ENCODE measurements at regions not wholly inside any gene's neighbourhood (a gene's known extent, or its start where the extent isn't known, plus 50 kb on each side); places are given as distances from the start of the nearest gene placed in this dataset.

DNA sequence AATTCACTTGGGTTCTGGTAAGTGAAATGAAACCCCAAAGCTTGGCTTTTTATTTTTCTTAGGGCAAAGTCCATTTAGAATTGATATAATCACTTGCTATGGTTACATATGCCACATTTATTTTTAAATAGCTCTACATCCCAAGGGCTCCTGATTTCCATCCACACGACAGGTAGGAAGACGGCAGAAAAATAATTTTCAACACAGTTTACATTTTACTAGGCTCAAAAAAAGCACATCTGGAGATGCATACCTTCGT is 95.0 kb upstream of the EFNA5 start:
- no peaks in the 10 kb centered on the region for H3K36me3 ChIP-seq
- H3K27me3 ChIP-seq, result no peaks in the 10 kb centered on the region
- H3K9me3 ChIP-seq, result no peaks in the 10 kb centered on the region
- TF ChIP-seq, protein P1, sequence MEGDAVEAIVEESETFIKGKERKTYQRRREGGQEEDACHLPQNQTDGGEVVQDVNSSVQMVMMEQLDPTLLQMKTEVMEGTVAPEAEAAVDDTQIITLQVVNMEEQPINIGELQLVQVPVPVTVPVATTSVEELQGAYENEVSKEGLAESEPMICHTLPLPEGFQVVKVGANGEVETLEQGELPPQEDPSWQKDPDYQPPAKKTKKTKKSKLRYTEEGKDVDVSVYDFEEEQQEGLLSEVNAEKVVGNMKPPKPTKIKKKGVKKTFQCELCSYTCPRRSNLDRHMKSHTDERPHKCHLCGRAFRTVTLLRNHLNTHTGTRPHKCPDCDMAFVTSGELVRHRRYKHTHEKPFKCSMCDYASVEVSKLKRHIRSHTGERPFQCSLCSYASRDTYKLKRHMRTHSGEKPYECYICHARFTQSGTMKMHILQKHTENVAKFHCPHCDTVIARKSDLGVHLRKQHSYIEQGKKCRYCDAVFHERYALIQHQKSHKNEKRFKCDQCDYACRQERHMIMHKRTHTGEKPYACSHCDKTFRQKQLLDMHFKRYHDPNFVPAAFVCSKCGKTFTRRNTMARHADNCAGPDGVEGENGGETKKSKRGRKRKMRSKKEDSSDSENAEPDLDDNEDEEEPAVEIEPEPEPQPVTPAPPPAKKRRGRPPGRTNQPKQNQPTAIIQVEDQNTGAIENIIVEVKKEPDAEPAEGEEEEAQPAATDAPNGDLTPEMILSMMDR (IDR thresholded peaks at IDR 0.05; ENCODE audit: low read depth, low read length), result no peak
- DNase-seq, result no peak
- no peaks in the 10 kb centered on the region for H3K4me1 ChIP-seq
- H3K4me3 ChIP-seq (ENCODE audit: low read depth, low read length), result no peak overlapping the region

DNA sequence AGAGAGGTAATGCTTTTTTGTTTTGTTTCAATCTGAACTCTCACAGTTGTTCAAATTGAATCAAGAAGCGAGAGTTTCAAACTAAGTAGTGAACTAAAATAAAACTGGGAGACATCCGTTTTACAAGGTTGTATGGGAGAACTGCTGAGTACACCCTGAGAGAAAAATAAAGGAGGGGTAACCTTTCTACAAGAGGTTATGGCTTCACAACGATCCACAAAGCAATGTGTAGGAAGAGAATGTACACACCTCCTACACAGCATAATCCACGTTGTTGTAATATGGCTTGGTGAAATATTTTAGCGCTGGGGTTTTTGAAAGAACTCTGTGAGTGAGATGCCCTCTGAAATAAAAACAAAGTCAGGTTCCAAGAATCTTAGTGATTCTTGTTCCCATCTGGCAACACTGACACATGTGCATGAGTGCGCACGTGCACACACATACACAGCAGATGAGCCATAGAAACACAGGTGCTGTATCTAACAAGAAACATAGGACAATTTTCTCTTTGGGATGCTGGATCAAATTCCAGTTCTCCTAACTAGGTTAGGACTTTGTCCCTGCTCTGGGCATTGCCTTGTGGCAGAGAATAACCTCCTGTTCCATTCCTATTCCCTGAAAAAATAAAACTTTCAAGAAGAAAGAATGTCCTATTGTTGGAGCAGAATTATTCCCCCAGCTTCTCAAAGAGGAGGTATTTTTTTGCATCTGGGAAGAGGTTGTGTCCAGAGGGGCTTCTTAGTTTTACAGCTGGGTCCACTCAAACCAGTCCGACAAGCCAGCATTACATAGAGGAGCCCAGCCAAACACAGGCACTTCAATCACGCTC is 94.5 kb upstream of the EFNA5 start:
- H3K27me3 ChIP-seq, result no peaks in the 10 kb centered on the region
- TF ChIP-seq, protein P1 (IDR thresholded peaks at IDR 0.05; ENCODE audit: low read depth, low read length), result no peak
- no peaks in the 10 kb centered on the region for H3K4me1 ChIP-seq

DNA sequence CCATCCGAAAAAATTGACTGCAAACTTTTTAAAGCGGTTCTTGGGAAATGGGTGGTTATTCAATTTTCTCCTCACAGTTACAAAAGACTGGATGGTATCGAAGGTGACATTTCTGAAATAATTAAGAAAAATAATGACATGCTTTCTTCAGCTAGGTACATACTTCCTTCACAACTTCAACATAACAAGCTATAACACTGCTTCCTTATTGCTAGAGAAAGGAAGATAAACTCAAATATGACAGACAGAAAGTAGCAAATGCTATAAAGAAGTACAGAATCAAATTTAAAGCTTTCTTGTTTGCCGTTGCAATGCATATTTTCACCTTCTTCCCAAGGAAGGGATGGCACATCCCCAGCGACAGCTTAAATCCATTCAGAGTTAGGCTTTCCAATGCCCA is 93.5 kb upstream of the EFNA5 start:
- Histone ChIP-seq H3K4me3 (ENCODE audit: low read depth, low read length) (no peak overlapping the region), H3K36me3 (no peaks in the 10 kb centered on the region), H3K27me3 (no peaks in the 10 kb centered on the region), H3K4me1 (no peaks in the 10 kb centered on the region), H3K9me3 (no peaks in the 10 kb centered on the region)
- DNase-seq, result no peak
- TF ChIP-seq, protein P1 (IDR thresholded peaks at IDR 0.05; ENCODE audit: low read depth, low read length), result no peak

More for the DNA sequence above, 94.5 kb upstream of the EFNA5 start:
- no peak for DNase-seq
- H3K9me3 ChIP-seq, result no peaks in the 10 kb centered on the region
- H3K4me3 ChIP-seq (ENCODE audit: low read depth, low read length), result no peak overlapping the region
- H3K36me3 ChIP-seq, result no peaks in the 10 kb centered on the region

DNA sequence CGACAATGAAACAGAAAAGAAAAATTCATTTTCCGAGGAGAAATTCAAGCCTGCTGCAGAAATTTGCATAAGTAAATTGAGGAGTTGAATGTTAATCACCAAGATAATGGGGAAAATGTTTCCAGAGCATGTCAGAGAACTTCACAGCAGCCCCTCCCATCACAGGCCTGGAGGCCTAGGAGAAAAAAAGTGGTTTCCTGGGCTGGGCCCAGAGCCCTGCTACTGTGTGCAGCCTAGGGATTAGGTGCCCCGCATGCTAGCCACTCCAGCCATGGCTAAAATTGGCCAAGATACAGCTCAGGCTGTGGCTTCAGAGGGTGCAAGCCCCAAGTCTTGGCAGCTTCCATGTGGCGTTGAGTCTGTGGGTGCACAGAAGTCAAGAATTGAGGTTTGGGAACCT is 82.7 kb upstream of the EFNA5 start:
- Histone ChIP-seq H3K4me1 (0 out of 2 replicates have a peak, but pooled peaks cover 2% of the 10 kb centered on the region), H3K36me3 (no peaks in the 10 kb centered on the region), H3K9me3 (no peaks in the 10 kb centered on the region), H3K27me3 (no peaks in the 10 kb centered on the region), H3K4me3 (ENCODE audit: low read depth, low read length) (no peak overlapping the region)
- TF ChIP-seq, protein P1 (IDR thresholded peaks at IDR 0.05; ENCODE audit: low read depth, low read length), result no peak
- DNase-seq, result no peak

DNA sequence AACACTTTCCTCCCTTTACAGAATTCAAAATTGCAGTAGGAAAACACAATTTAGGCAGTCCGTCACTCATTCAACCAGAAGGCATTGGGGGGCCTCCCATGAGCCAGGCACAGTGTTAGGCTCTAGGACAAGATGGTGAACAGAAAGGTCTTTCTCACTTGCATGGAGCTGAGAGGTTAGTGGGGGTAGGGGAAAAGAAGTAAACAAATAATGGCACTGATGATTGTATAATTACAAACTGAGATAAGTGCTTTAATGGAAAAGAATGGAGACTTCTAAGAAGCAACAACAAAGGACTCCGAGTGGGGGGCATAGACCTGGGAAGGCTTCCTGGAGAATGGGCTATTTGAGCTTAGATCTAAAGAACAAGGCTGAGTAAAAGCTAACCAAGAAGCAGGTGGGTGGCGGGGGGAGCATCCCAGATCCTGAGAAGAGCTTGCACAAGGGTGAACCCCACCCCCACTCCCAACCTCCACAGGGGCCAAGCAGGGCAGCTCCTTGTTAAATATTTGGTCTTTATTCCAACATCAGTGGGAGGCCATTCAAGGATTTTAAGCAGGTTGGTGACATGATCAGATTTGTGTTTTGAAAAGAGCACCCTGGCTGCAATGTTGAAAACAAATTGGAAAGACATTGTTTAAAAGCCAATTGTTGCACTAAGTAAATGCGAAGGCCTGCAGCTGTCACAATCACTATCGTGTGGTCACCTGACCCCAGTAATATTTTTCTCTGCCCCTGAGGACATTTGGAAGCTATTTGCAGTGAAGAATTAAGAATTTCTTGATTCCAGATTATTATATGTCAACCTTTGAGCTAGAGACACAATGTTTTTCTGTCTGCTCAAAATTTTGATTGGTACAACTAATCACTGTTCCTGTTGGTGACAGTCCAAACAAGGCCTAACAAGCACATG is 73.9 kb upstream of the EFNA5 start:
- H3K4me1 ChIP-seq, result peaks cover 1% of the 10 kb centered on the region
- H3K36me3 ChIP-seq, result no peaks in the 10 kb centered on the region
- TF ChIP-seq, protein P1 (IDR thresholded peaks at IDR 0.05; ENCODE audit: low read depth, low read length), result no peak
- H3K4me3 ChIP-seq (ENCODE audit: low read depth, low read length), result no peak overlapping the region
- H3K9me3 ChIP-seq, result no peaks in the 10 kb centered on the region
- no peak for DNase-seq
- no peaks in the 10 kb centered on the region for H3K27me3 ChIP-seq

Measured in BE2C (cell line).